ENCODE measurements at regions not wholly inside any gene's neighbourhood (a gene's known extent, or its start where the extent isn't known, plus 50 kb on each side); places are given as distances from the start of the nearest gene placed in this dataset.
"Not testable (repeated sequence)": the region's sequence is repeated elsewhere in the genome, so short reads cannot be mapped to it uniquely, and the experiment has no call there.

DNA sequence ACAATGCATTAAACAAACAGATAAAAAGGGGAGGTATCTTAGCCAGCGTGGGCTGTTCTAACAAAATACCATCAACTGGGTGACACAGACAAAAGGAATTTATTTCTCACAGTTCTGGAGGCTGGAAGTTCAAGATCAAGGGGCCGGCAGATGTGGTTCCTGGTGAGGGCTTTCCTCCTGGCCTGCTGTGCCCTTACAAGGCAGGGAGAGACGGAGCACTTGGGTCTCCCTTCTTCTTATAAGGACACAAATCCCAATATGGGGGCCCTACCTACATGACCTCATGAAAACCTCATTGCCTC lies 281.6 kb upstream of the KLF14 start:
- DNase-seq (ENCODE audit: low read depth in 3 of 3), result no peak

DNA sequence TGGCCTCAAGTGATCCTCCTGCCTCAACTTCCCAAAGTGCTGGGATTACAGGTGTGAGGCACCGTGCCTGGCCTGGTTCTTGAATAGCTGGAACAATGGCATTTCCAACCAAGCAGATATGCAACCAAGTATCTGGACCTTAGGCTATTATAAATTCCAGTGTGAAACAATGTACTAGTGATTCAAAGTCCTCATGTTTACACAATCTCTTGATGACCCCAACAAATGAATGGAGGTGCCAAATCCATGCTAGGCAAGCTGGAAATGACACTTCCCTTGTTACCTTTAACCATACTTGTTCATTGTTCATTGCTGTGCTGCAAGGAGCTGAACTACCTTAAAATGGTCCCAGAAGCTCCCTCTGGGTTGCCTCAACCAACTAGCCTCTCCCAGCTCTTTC lies 282.2 kb upstream of the KLF14 start:
- DNase-seq (ENCODE audit: low read depth in 3 of 3), result no peak

DNA sequence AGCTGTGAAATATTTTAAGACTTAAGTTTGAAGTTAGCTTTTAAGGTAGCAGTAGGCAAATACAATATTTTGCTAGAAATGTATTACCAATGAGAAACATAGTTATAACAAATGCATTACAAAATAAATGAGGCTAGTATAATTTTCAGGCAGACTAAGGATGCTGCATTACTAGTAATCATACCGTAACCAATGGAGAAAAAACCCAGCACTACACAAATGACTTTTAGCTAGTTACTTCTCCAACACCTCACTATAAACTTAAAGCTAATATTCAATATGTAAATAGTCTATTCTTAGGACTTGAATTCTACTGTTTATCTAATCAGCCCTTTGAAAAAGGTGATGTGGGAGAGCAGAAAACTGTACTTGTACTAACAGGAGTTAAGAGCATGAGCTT lies 285.3 kb upstream of the KLF14 start:
- DNase-seq (ENCODE audit: low read depth in 3 of 3), result no peak

DNA sequence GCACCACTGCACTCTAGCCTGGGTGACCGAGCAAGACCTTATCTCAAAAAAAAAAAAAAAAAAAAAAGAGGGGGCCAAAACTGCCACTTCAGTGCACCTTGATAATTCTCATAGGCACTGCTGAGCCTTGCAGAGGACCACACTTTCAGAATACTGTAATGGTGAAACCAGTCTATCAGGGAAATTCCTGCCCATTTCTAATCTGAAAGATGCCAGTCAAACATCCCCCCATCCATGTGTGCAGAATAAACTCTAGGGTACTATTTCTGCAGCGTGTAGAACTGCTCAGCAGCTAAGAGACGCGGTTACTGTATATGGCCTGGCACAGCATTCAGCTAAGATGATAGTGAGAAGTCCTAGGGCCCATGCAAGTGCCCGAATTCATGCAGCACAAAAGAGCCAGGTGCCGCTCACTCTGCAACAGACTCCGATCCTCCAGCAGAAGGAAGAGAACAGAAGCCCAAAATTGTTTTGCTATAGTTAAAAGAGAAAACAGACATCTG lies 286.8 kb upstream of the KLF14 start:
- DNase-seq (ENCODE audit: low read depth in 3 of 3), result no peak

DNA sequence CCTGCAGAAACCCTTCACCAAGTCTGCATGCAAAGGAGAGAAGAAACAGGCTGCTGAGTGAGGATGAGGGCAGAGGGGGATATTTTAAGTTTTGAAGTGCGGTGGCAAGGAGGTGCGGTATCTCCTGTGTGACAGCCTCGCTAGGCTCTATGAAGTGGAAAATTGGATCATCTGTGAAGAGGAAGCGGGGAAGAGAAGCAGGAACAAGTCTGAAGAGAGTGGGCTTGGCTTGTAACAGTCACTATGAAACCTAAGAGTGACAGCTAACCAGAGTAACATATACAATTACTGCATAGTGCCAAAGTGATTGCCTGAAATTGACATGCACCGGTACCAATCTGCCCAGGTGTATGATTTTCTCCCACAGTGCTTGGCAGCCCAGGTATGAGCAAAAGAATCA lies 287.5 kb upstream of the KLF14 start:
- DNase-seq (ENCODE audit: low read depth in 3 of 3), result no peak

DNA sequence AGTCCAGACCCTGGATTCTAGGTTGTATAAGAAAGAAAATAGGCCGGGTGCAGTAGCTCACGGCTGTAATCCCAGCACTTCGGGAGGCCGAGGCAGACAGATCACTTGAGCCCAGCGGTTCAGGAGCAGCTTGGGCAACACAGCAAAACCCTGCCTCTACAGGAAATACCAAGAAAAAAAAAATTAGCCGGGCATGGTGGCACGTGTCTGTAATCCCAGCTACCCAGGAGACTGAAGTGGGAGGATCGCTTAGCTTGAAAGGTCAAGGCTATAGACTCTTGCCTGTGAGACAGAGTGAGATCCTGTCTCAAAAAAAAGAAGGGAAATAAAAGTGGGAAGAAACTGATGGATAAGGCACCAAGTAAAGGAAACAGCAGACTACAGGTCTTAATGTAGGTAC lies 287.9 kb upstream of the KLF14 start:
- no peak for DNase-seq (ENCODE audit: low read depth in 3 of 3)

DNA sequence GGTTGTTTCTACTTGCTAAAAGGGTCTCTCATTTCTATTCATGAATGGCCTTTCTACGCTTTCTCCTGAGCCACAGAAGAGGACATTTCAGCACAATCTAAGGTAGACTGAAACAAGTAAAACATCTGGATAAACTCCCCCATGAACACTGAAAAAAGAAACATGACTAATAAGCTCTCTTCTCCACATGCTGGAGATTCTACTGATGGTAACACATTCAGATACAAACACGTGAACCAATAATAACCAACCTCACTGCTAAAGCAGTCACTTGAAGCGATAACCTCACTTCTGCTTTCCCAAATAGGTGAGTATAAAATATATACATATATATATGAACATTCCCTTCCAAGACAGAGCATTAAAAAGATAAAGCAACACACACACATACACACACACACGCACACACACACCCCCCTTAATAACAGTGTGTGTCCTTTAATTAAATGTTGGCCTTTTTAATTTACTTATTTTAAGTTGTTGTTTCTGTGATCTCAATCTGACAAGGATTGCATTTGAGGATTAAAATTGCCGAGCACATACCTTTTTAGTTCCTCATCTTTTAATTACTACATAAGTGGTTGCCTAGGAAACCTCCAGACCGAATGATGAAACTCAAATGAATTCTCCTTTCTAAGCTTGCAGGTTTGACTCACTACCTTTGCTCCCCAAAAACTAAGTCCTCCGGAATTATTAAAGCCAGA lies 292.4 kb upstream of the KLF14 start:
- no peak for DNase-seq (ENCODE audit: low read depth in 3 of 3)

DNA sequence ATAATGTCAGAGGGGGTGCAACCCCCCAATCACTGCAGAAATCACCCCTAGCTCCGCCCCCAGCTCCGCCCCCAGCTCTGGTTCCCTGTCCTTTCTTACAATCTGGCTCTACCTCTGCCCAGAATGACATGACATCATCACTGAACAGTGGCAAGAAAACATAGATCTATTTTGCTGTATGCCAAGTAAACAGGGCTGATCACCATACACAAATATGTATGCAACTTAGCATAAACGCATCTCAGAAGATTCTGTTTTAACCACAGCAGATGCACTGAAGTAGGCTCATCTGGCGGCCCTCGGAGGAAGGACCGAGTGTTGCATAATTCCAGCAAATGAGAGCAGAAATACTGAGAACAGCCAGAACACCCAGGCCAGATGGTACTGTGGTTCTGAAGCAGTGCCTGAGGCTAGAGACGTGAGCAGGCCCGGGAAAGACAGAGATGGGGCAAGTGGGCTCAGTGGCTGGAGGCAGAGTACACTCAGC lies 293.3 kb upstream of the KLF14 start:
- DNase-seq (ENCODE audit: low read depth in 3 of 3), result no peak

DNA sequence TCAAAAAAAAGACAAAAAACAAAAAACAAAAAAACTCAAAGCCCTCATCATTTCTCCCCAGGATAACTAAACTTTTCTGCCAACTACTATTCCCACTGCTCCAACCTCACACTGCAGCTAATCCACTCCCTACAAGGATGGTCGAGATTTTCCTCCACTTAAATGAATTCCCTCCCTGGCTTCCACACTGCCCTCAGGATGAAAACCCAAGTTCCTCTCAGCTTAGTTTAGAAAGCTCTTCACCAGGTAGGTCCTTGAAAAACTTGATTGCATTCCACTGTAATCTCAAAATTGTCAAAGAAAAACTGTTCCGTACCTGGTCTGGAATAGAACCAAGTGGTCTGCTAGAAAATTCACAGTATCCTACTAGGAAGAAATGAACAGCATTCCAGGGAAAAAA lies 294.3 kb upstream of the KLF14 start:
- no peak for DNase-seq (ENCODE audit: low read depth in 3 of 3)

DNA sequence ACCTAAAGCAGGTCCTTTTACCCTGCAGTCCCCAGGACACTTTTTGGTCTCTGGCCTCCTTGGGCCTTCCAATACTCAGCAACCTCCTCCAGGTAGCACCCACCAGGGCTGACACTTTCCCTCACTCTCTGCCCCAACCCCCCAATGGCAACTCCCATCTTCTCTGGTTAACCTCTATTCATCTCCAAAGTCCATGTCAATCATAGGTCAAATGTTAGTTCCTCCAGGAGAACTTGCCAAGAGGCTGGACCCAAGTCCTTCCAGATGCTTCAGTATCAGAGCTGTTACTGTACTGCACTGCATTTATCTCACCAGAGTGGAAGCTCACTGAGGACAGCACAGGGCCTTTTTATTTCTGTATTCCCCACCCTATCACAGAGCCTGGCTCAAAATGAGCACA lies 295.0 kb upstream of the KLF14 start:
- no peak for DNase-seq (ENCODE audit: low read depth in 3 of 3)

DNA sequence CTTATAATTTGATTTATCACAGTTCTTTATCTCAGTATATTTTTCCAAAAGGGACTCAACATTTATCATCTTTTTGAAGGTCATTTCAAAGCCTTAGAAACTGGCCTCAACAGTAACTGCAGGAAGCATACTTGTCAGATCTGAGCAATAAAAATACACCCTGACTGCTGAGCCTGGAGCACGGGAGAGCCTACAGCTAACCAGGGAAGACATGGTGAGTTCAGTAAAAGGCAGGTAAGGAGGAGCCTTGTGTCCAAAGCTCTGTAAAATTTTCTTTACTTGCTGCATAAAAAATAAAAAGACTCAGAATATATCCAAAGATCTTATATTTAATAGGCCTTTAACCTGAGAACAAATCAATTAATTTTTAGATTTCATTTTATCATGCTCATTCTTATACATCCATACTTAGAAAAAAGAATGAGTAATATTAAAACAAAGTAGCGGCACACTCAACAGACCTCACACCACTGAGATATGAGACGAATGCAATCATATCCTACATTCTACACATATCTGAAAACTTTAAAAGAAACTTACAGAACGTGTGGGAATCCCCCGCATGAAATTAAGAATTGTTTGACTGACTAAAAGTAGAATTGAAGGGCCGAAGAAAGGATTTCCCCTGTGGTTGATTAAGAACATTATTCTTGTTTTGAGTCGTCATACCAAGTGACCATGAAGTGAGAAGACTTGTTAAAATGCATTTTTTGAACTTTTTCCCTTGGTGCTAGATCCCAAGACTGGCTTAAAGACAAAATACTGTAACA lies 296.4 kb upstream of the MKLN1 start:
- no peak for DNase-seq (ENCODE audit: low read depth in 3 of 3)

DNA sequence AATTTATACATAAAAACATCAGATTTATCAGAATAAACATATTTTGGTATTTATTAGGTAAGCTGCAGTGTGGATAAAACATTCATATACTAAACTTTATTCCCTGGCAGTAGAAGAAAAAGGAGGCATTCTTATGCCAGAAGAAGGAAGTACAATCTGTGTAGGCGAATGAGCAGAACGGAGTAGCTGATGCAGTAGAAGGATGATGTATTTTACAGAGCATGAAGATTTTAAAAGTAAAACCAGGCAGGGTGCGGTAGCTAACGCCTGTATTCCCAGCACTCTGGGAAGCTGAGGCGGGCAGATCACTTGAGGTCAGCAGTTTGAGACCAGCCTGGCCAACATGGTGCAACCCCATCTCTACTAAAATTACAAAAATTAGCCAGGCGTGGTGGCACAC lies 294.9 kb upstream of the MKLN1 start:
- DNase-seq (ENCODE audit: low read depth in 3 of 3), result no peak

DNA sequence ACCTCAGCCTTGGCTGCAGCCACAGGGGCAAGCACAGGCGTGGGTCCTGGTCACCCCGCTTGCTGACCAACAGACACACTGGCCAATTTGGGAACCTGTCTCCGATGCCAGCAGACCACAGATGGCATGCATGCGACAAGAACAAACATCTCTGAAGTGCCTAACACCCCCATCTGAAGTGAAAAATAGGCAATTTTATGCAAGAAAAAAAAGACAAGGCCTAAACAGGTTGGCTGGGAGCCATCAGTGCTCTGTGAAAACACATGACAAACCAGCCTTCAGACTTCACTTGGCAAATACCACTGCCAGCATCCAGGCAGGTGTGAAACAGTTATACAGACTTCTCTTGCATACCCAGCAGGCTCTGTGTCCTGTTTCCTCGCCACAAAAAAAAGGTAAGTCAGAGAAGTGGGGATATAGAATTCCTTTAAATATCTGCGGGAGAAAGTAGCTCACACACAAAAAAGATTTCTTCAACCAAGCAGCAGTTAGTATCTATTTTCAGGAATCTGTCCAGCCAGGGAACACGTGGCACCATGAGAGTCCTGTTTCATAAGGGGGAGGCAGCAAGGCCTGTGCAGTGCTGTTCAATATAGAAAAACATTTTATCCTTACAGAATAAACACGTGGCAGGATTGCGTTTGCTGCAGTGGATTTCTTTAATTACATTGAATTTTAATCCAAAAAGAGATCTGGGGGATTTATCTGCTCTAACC lies 293.4 kb upstream of the MKLN1 start:
- no peak for DNase-seq (ENCODE audit: low read depth in 3 of 3)

DNA sequence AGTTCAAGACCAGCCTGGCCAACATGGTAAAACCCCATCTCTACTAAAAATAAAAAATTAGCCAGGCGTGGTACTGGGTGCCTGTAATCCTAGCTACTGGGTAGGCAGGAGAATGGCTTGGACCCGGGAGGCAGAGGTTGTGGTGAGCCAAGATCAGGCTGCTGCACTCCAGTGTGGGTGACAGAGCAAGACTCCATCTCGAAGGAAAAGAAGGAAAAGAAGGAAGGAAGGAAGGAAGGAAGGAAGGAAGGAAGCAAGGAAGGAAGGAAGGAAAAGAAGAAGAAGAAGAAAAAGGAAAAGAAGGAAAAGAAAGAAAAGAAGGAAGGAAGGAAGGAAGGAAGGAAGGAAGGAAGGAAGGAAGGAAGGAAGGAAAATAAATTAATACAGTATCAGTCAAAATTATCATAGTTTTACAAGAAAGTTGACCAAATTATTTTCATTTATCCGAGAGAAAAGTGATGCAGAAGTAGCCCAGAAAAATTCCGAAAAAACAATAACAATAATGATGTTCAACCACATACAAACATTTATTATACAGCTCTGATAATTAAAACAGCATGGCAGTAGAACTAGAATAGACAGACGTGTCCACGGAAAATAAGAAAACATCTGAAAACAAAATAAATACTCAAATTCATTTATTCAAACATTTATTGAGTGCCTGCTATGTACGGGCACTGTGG lies 292.4 kb upstream of the MKLN1 start:
- DNase-seq (ENCODE audit: low read depth in 3 of 3), result no peak

DNA sequence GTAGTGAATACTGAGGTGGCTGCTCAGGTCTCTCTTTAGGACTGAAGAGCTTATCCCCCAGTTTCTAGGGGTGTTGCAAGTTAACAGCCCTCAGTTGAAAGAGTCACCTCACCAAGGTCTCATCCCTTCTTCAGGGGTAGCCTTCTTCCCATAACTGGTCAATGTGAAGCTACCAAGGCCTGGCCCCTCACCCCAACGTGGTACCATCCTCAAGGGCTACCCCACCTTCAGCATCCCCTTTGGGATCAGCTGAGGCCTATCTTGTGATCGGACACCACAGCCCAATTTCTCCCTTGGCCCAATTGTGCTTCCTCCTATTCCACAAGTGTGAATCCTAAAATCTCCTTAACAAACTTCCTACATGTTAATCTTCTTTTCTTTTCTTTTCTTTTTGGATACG lies 289.5 kb upstream of the MKLN1 start:
- no peak for DNase-seq (ENCODE audit: low read depth in 3 of 3)

DNA sequence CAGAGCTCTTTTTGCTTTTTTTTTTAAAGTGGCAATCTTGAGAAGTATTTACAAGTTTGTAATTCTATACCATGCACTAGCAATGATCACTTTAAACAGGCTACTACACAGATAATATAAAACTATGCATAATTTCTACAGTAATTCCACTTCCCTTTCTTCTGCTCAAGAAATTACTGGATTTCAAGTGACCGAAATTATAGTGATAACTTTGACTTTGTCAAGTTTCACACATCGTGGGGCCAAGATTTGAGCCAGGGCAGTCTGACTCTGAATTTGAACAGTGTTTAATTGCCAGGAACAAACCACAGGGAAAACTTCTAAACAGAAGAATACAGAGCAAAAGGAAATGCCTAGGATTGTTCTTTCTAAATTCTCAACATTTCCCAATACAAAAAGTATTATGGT lies 288.3 kb upstream of the MKLN1 start:
- no peak for DNase-seq (ENCODE audit: low read depth in 3 of 3)

DNA sequence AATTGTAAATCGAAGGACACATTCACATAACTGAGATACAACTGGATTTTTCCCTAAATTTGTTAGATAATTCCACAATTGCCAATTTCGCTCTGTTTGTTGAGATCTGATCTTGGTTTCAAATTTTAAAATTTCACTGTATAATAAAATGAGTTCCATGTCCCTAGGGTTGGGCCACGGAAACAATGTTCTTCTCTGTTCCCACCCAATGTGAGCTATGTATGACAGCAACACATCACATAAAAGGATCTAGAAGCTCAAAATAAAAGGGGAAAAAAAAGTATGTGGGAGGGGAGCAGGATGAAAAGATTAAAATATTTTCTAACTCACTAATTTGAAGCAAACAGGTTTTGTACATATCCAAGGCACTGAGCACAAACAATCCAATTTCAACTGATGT lies 287.8 kb upstream of the MKLN1 start:
- no peak for DNase-seq (ENCODE audit: low read depth in 3 of 3)

DNA sequence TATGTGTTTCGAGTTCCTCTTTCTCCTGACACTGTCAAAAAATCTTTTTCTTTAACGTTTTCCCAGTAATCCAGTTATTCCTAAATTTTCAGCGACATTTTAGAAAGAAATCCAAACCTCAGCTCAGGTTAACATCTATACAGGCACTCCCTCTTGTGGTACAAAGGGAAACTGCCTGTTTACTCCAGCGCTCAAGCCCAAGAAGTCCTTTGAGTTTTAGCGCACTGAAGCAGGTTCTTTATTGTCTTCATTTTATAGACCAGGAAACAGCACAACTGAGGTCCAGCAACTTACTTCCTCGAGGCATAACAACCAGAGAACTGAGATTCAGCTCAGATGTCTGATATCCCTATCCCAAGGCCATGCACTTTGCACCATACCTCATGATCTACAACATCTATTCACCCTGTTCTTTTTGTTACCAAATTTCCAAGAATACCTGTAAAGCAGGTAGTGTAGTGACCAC lies 287.2 kb upstream of the MKLN1 start:
- DNase-seq (ENCODE audit: low read depth in 3 of 3), result peak in 1 of 3 donors; percentile 55

DNA sequence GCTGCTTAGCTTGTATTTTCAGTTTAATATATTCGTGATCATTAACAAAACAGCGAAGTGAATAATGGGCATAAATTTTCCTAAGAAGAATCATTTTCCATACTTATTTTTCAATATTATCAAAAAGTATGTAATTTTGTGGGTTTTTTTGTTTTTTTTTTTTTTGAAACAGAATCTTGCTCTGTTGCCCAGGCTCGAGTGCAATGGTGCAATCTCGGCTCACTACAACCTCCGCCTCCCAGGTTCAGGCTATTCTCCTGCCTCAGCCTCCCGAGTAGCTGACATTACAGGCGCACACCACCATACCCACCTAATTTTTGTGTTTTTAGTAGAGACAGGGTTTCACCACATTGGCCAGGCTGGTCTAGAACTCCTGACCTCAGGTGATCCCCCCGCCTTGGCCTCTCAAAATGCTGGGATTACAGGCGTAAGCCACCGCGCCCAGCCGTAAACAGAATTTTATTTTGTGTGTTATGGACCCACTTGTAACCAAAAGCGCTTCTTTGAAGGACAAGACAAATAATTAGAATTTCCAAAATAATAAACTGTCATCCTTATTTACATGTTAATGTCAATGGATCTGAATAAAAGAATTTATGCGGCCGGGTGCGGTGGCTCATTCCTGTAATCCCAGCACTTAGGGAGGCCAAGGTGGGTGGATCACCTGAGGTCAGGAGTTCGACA lies 286.5 kb upstream of the MKLN1 start:
- DNase-seq (ENCODE audit: low read depth in 3 of 3), result not testable (repeated sequence)

DNA sequence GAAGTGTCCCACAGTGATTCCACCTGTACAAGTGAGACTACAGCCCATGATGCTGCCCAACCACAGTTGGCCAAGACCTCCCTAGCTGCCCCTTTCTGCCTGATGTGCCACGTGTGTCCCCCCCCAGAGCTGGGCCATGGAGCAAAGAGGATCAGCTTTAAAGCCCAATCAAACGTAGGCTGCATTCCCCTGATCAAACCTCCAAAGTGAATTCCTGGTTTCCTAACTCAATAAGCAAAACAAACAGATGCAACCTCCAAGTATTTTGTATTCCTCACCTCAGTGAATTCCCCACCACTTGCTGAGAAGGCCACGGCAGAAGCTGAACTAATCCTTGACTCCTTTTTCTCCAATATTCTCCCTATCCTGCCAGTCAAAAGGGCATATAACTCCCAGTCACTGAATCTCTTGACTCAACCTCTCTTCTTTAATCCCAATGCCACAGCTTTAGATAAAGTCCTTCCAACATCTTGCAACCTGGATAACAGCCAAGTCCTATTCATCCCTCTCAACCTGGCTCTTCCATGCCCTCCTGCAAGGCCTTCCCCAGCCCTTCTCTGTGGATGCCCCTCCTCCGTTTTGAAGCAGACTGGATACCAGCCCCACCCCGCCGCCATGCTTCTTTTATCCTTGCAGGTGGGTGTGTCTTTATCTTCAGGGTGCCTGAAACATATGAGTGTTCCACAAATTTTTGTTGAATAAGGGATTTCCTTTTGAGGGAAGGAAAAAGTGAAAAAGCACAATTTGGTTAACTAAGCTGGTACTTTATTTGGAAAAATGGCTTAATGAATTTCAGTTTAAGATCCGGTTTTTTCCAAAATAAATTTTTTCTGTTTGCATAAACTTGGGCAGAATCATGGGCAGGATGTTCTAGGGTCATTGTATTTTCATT lies 285.2 kb upstream of the MKLN1 start:
- DNase-seq (ENCODE audit: low read depth in 3 of 3), result no peak
